Keratinocyte (primary cell): ENCODE measurements at regions not wholly inside any gene's neighbourhood (a gene's known extent, or its start where the extent isn't known, plus 50 kb on each side); places are given as distances from the start of the nearest gene placed in this dataset.

Experiments
- DNase-seq: peaks from one replicate; pipeline ENCODE4 v3.0.0-alpha.2; 2011; ENCODE audit warnings: low read depth, missing footprints, low spot score
- FAIRE-seq: peaks from 2 replicates; lab custom pipeline; 2011; peaks lifted over from hg19 to GRCh38; lab: Jason Lieb, UNC
- H2AFZ ChIP-seq: 2 replicates; pipeline ENCODE4 v1.6.0; 2012; ENCODE audit warnings: low read length, control low read depth, inconsistent platforms; ENCODE audit not compliant: control insufficient read depth
- H3K27ac ChIP-seq: 2 replicates; pipeline ENCODE4 v1.5.1; 2011; ENCODE audit warnings: low read length; ENCODE audit not compliant: control insufficient read depth, insufficient read depth
- H3K27me3 ChIP-seq: 3 replicates; pipeline ENCODE4 v1.6.0; 2011; ENCODE audit warnings: low read length; ENCODE audit not compliant: control insufficient read depth, insufficient read depth; ENCODE audit errors: extremely low read depth
- H3K36me3 ChIP-seq, 2 experiments: 2 replicates in 1 of 2; 3 replicates in 1 of 2; pipeline ENCODE4 v1.5.1; 2011; ENCODE audit warnings: low read length in 2 of 2, mild to moderate bottlenecking in 1 of 2; ENCODE audit not compliant: control insufficient read depth in 2 of 2, insufficient read depth in 2 of 2; ENCODE audit errors: extremely low read depth in 1 of 2
- H3K4me1 ChIP-seq: 3 replicates; pipeline ENCODE4 v1.5.1; 2011; ENCODE audit warnings: low read length; ENCODE audit not compliant: control insufficient read depth, insufficient read depth; ENCODE audit errors: extremely low read depth
- H3K4me2 ChIP-seq: 3 replicates; pipeline ENCODE4 v1.6.0; 2011; ENCODE audit warnings: low read depth, low read length; ENCODE audit not compliant: control insufficient read depth, insufficient read depth; ENCODE audit errors: extremely low read depth
- H3K4me3 ChIP-seq, 3 experiments: fragments of 200-600 bp in 1 of 3; sonication (generic) in 1 of 3; 2 replicates in 2 of 3; 3 replicates in 1 of 3; pipeline ENCODE4 v1.5.1; 2011 to 2016; ENCODE audit warnings: low read length in 3 of 3, mild to moderate bottlenecking in 3 of 3, control low read depth in 2 of 3, inconsistent platforms in 1 of 3, low read depth in 1 of 3, mixed read lengths in 1 of 3, mixed run types in 1 of 3, moderate library complexity in 1 of 3; ENCODE audit not compliant: control insufficient read depth in 2 of 3, insufficient read depth in 2 of 3; ENCODE audit errors: extremely low read depth in 1 of 3
- H3K79me2 ChIP-seq: 2 replicates; pipeline ENCODE4 v1.6.0; 2012; ENCODE audit warnings: low read length; ENCODE audit not compliant: control insufficient read depth, insufficient read depth
- H3K9ac ChIP-seq: 3 replicates; pipeline ENCODE4 v1.6.0; 2011; ENCODE audit warnings: low read length; ENCODE audit not compliant: control insufficient read depth, insufficient read depth; ENCODE audit errors: extremely low read depth
- H3K9me1 ChIP-seq: 3 replicates; pipeline ENCODE4 v1.6.0; 2011; ENCODE audit warnings: low read length; ENCODE audit not compliant: control insufficient read depth, insufficient read depth; ENCODE audit errors: extremely low read depth
- H3K9me3 ChIP-seq: 2 replicates; pipeline ENCODE4 v1.5.1; 2012; ENCODE audit warnings: low read depth, low read length; ENCODE audit not compliant: control insufficient read depth
- H4K20me1 ChIP-seq: 3 replicates; pipeline ENCODE4 v1.6.0; 2011; ENCODE audit warnings: low read length; ENCODE audit not compliant: control insufficient read depth, insufficient read depth; ENCODE audit errors: extremely low read depth
- CTCF ChIP-seq, 3 experiments: IDR thresholded peaks in 1 of 3; conservative IDR thresholded peaks in 1 of 3; optimal IDR thresholded peaks in 1 of 3; 2 replicates in 2 of 3; 3 replicates in 1 of 3; pipeline versions ENCODE3 to v1.5.1; 2011; ENCODE audit warnings: low read length in 3 of 3, mild to moderate bottlenecking in 3 of 3, moderate library complexity in 2 of 3, control low read depth in 1 of 3, inconsistent platforms in 1 of 3; ENCODE audit not compliant: insufficient read depth in 2 of 3; ENCODE audit errors: extremely low read depth in 1 of 3
- EZH2 ChIP-seq: IDR thresholded peaks from one replicate; pipeline ENCODE4 v1.6.1; 2012; ENCODE audit warnings: inconsistent platforms, mild to moderate bottlenecking, low read length, moderate library complexity
- dilution Hi-C: fragments of 300-500 bp; cut with MboI; formaldehyde crosslinking; loops from one replicate; pipeline ENCODE4 v1.7.0; 2020; ENCODE audit warnings: low sequenced_read_pairs; ENCODE audit not compliant: extremely low pct_ligation_motif_present

DNA sequence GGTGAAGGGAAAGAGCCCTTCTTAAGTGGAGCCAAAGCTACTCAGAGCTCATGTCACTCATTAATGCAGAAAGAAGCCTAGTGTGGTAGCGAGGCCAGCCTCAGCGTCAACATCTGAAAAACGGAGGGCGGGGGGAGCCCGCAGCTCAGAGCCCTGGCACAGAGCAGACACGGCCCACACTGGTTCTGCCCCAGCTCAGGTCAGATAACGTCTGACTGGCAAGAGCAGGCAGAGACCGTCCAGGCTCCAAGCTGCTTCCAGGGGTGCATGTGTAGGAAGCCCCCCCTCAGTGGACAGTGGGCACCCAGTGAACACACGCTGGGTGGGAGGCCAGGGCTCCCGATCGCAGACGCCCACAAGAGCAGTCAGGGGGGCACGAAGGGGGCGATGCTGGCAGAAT, 100.8 kb downstream of the SHANK2 start:
- no peaks in the 10 kb centered on the region for H3K9me1 ChIP-seq
- H3K4me1 ChIP-seq = no peaks in the 10 kb centered on the region
- no peaks in the 10 kb centered on the region for H3K36me3 ChIP-seq
- H3K4me2 ChIP-seq = no peak overlapping the region
- TF ChIP-seq CTCF (optimal IDR thresholded peaks at IDR 0.05 in 1 of 3, IDR thresholded peaks at IDR 0.05 in 1 of 3, conservative IDR thresholded peaks at IDR 0.05 in 1 of 3; ENCODE audit: extremely low read depth in 1 of 3, insufficient read depth in 2 of 3, low read length in 3 of 3) (no peak), EZH2 (no peak)
- no peak overlapping the region for H3K4me3 ChIP-seq
- no peaks in the 10 kb centered on the region for H4K20me1 ChIP-seq
- H3K27ac ChIP-seq = no peak overlapping the region
- no peaks in the 10 kb centered on the region for H3K79me2 ChIP-seq
- DNase-seq (no peak), FAIRE-seq (no peak)
- no peaks in the 10 kb centered on the region for H3K9me3 ChIP-seq
- H2AFZ ChIP-seq = no peak overlapping the region
- H3K9ac ChIP-seq = no peak overlapping the region
- H3K27me3 ChIP-seq = peaks cover 3% of the 10 kb centered on the region
- dilution Hi-C loops = no loop called here

- TF ChIP-seq EZH2 = no peak
- no peak for TF ChIP-seq CTCF (optimal IDR thresholded peaks at IDR 0.05 in 1 of 3, IDR thresholded peaks at IDR 0.05 in 1 of 3, conservative IDR thresholded peaks at IDR 0.05 in 1 of 3; ENCODE audit: extremely low read depth in 1 of 3, insufficient read depth in 2 of 3, low read length in 3 of 3)
- Histone ChIP-seq H3K4me1 (no peaks in the 10 kb centered on the region), H2AFZ (no peak overlapping the region), H3K4me2 (no peak overlapping the region), H3K36me3 (no peaks in the 10 kb centered on the region), H3K27me3 (peaks cover 3% of the 10 kb centered on the region), H3K9me1 (no peaks in the 10 kb centered on the region), H3K79me2 (no peaks in the 10 kb centered on the region), H4K20me1 (no peaks in the 10 kb centered on the region), H3K27ac (no peak overlapping the region), H3K4me3 (no peak overlapping the region), H3K9ac (no peak overlapping the region), H3K9me3 (no peaks in the 10 kb centered on the region)
- no peak for FAIRE-seq
- no peak for DNase-seq
- dilution Hi-C loops = no loop called here
Observed at GRCh38 chr11:71150859-71151258, 101.5 kb downstream of the SHANK2 start.
